ENCODE measurements at regions not wholly inside any gene's neighbourhood (a gene's known extent, or its start where the extent isn't known, plus 50 kb on each side); places are given as distances from the start of the nearest gene placed in this dataset.

DNA sequence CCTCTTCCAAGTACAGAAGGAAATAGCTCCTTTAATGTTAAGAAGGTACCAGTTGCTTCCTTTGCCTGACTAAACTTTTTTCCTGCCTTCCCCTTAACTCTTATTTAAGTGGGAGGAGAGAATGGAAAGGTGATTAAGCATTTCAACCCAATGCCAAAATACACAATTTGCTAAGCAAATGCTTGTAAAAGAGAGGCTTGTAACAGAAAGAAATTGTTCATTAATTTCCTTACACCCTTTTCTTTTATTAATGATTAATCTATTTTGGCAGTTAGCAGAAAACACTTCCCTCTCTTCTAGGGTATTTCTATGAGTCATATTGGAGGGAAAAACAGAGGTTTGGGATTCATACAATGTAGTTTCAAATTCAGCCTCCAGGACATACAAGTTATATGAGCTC is 427.6 kb upstream of the FAT3 start:
- intact Hi-C loops (cut with DNase I): no loop called here
- ATAC-seq (no peak), DNase-seq (ENCODE audit: missing footprints) (no peak)

- ATAC-seq (no peak), DNase-seq (ENCODE audit: missing footprints) (no peak)
- intact Hi-C loops (cut with DNase I): no loop called here
Observed at GRCh38 chr11:91795139-91795887, 429.3 kb upstream of the FAT3 start.

- DNase-seq (ENCODE audit: missing footprints): no peak
- intact Hi-C loops (cut with DNase I): no loop called here
Observed at GRCh38 chr11:91794146-91794545, 430.5 kb upstream of the FAT3 start.

GRCh38 chr11:91792779-91793262 is 431.8 kb upstream of the FAT3 start:
- DNase-seq (ENCODE audit: missing footprints): no peak
- no peak for ATAC-seq
- intact Hi-C loops (cut with DNase I): no loop called here

More at GRCh38 chr11:91794146-91794545, 430.5 kb upstream of the FAT3 start:
- no peak for ATAC-seq

DNA sequence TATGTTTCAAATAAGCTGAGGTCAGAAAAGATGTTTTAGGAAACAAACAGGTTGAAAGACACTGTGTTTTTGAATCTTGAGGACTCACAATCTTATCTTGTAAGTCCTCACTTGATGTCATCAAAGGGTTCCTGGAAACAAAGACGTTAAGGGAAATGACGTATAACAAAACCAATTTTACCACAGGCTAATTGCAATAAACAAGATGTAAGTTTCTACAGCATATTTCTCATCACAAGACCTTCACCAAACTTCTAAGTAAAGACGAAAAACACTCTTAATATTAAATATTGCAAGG is 433.5 kb upstream of the FAT3 start:
- DNase-seq (ENCODE audit: missing footprints) (no peak), ATAC-seq (no peak)
- intact Hi-C loops (cut with DNase I): no loop called here

GRCh38 chr11:91790346-91791170 is 434.1 kb upstream of the FAT3 start:
- DNase-seq (ENCODE audit: missing footprints) (no peak), ATAC-seq (no peak)
- intact Hi-C loops (cut with DNase I): no loop called here

GRCh38 chr11:91788764-91789163 is 435.9 kb upstream of the FAT3 start:
- intact Hi-C loops (cut with DNase I): no loop called here
- ATAC-seq (no peak), DNase-seq (ENCODE audit: missing footprints) (no peak)

DNA sequence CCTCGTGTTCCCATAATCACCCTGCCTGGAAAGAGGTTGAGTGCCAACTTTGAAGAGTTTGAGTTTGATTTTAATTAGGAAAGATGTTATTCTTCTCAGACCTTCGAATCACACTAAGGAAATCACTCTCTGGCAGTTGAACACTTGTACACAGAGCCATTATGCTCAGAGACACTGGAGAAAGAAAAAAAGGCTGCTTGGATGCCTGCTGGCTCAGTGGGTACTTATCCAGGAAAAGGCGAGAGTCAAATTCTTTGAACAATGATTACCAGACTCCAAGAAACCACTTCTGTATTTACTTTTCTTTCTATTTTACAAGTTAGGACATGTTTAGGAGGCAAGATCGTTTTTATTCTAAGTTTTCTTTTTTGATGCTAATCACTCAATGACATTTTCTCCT is 438.5 kb upstream of the FAT3 start:
- ATAC-seq (no peak), DNase-seq (ENCODE audit: missing footprints) (no peak)
- intact Hi-C loops (cut with DNase I): no loop called here

DNA sequence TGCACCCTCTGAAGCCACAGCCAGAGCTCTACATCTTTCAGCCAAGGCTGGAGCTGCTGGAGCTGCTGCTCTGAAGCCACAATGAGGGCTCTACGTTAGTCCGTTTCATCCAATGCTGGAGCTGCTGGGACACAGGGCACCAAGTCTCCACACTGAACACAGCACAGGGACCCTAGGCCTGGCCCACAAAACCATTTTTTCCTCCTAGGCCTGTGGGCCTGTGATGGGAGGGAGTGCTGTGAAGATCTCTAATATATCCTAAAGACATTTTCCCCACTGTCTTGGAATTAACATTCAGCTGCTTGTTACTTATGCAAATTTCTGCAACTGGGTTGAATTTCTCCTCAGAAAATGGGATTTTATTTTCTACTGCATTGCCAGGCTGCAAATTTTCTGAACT is 441.4 kb upstream of the FAT3 start:
- intact Hi-C loops (cut with DNase I): no loop called here
- no peak for ATAC-seq
- DNase-seq (ENCODE audit: missing footprints): no peak

DNA sequence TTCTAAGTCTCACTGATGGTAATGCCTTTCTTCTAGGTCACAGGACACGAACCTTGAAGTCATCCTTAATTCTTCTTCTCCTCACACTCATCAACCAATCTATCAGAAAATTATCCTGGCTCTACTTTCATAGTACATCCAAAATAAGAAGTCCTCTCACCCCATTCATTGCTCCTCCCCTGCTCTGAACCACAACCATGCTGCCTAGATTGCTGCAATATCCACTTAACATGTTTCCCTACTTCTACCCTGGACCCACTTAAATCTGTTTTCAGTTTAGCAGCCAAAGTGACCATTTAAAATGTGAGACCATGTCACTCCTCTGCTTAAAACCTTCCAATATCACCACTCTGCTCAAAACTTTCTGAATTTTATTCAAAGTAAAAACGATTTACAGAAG is 445.9 kb upstream of the FAT3 start:
- intact Hi-C loops (cut with DNase I): no loop called here

GRCh38 chr11:91776655-91777054 is 448.0 kb upstream of the FAT3 start:
- DNase-seq (ENCODE audit: missing footprints) (peak; percentile 66), ATAC-seq (peak; percentile 50)
- intact Hi-C loops (cut with DNase I): no loop called here

More for the DNA sequence above, 445.9 kb upstream of the FAT3 start:
- ATAC-seq (no peak), DNase-seq (ENCODE audit: missing footprints) (no peak)

GRCh38 chr11:91773090-91773489 is 451.5 kb upstream of the FAT3 start:
- DNase-seq (ENCODE audit: missing footprints): no peak

GRCh38 chr11:91771961-91772360 is 452.7 kb upstream of the FAT3 start:
- no peak for ATAC-seq
- no peak for DNase-seq (ENCODE audit: missing footprints)
- intact Hi-C loops (cut with DNase I): no loop called here

More at GRCh38 chr11:91773090-91773489, 451.5 kb upstream of the FAT3 start:
- intact Hi-C loops (cut with DNase I): no loop called here
- no peak for ATAC-seq

GRCh38 chr11:91768783-91769182 is 455.8 kb upstream of the FAT3 start:
- intact Hi-C loops (cut with DNase I): no loop called here

GRCh38 chr11:91763331-91763730 is 461.3 kb upstream of the FAT3 start:
- no peak for ATAC-seq
- intact Hi-C loops (cut with DNase I): no loop called here
- no peak for DNase-seq (ENCODE audit: missing footprints)

More at GRCh38 chr11:91768783-91769182, 455.8 kb upstream of the FAT3 start:
- ATAC-seq (no peak), DNase-seq (ENCODE audit: missing footprints) (no peak)

GRCh38 chr11:91761406-91762025 is 463.1 kb upstream of the FAT3 start:
- intact Hi-C loops (cut with DNase I): no loop called here
- no peak for DNase-seq (ENCODE audit: missing footprints)
- ATAC-seq: no peak

GRCh38 chr11:91756829-91757480 is 467.7 kb upstream of the FAT3 start:
- intact Hi-C loops (cut with DNase I): no loop called here
- no peak for ATAC-seq
- DNase-seq (ENCODE audit: missing footprints): no peak

- no peak for DNase-seq (ENCODE audit: missing footprints)
- intact Hi-C loops (cut with DNase I): no loop called here
- ATAC-seq: no peak
Observed at GRCh38 chr11:91755951-91756707, 468.5 kb upstream of the FAT3 start.

DNA sequence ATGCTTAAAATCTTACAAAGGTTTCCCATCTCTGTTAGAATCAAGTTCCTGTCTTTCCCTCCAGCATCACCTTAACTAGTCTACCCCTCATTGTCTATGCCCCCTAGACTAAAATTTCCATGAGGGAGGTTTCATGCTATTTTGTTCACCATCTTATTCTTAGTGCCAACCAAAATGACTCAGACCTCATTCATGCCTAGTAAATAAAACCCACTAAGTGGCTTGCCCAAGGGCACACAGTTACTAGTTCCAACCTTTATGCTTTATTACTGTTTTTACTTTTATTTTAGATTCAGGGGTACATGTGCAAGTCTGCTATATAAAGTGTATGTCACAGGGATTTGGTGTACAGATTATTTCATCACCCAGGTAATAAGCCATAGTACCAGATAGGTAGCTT is 469.1 kb upstream of the FAT3 start:
- intact Hi-C loops (cut with DNase I): no loop called here
- DNase-seq (ENCODE audit: missing footprints) (no peak), ATAC-seq (no peak)
